HG02884 (cell line): ENCODE measurements at regions not wholly inside any gene's neighbourhood (a gene's known extent, or its start where the extent isn't known, plus 50 kb on each side); places are given as distances from the start of the nearest gene placed in this dataset.

Source experiments
- ATAC-seq: cut with Tn5 transposase; IDR thresholded peaks from one replicate; pipeline ENCODE4 v1.9.1; 2021; ENCODE audit warnings: mild to moderate bottlenecking, moderate library complexity; ENCODE audit not compliant: unreplicated experiment

DNA sequence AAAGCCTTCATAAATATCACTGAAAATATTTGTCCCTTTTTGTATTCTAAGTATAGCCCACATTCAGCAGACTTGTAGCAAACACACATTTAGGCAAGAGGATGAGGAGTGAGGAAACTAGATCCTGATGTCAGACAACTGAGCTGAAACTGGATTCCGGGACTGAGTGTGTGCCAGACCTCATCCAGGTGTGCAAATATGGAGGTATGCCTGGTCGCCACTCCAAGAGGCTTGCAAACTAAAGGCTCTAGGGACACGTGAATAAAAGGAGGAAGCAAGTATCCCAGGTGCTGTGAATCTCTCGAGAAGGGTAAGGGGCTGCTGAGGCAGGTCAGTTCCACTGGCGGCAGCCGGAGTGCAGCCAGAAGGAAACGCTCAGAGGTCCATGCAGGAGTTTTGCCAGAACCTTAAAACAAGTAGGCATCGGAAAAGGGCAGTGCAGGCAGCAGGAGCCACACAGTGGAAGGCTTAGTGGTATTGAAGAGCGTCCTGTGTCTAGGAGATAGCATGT lies 77.4 kb upstream of the ALDH1B1 start:
- no peak for ATAC-seq

DNA sequence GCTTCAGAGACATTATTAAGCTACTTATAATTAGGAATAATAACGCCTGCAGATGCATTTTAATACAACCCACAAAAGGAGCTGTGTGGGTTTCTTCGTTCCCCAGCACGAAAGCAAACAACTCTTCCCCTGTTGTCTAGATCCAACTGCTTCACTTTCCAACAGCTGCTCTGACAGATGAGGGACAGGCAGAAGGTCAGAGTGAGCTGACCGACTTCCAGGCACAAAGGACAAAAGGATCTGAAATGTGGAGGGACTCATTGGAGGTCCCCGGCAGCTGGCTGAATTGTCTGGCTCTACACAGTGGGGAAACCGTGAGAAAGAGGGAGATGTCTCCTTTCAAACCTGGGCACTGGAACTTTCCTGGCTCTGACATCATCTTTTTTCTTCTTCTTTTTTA lies 79.1 kb upstream of the ALDH1B1 start:
- ATAC-seq, result no peak

DNA sequence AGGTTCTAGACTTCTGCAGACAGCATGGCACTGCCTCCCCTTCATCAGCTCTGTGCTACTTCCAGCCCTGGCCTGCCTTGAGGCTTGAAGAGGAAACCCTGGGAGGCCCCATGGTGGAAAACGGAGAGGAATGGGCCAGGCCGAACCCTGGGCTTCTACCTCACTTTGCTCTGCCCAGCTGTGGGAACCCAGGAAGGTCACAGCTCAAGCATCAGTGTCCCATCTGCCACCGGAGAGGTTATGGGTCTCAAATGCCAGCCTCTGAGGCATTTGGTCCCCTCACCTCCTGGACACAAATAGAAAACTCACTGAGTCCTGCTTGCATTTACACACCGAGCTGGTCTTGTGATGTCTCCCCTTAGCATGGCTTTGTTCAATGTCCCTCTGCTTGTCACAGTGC lies 80.1 kb upstream of the ALDH1B1 start:
- no peak for ATAC-seq

DNA sequence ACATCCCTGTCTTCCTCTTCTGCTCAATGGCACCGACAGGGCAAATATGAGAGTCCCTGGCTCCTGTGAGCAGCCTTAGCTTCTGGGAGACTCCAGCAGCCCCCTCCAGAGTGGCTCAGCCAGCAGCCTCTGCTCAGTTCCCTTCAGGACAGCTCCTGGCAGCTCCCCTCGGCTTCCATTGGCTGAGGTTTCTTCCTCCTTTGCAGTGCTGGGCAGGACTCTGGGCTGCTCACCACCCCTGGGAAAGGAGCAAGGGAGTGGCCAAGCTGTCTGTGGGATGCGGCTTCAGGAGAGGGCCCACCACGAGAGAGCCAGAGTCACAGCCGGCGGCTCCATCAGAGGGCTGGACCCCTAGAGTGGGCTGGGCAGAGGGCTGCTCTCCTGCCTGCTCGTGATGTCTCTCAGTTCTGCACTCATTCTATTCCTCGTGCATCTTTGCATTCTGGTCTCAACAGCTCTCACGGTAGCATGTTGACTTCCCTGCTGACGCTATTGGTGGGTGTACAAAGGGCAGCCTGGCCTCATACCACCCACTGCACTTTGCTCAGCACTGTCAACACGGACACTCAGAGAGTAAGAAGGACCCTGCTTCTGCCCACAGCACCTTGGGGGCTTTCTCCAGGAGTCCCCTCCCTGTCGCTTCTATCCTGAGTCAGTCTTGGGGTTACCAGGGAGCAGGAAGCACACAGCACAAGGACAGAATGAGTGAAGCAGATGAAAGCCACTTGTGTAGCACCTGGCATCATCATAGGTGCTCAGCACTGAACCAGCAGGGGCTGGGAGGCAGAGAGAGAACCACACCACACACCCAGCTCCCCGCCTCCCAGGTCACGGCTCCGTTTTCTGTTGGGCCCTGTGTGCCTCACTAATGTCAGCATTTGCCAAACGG lies 80.9 kb upstream of the ALDH1B1 start:
- no peak for ATAC-seq

DNA sequence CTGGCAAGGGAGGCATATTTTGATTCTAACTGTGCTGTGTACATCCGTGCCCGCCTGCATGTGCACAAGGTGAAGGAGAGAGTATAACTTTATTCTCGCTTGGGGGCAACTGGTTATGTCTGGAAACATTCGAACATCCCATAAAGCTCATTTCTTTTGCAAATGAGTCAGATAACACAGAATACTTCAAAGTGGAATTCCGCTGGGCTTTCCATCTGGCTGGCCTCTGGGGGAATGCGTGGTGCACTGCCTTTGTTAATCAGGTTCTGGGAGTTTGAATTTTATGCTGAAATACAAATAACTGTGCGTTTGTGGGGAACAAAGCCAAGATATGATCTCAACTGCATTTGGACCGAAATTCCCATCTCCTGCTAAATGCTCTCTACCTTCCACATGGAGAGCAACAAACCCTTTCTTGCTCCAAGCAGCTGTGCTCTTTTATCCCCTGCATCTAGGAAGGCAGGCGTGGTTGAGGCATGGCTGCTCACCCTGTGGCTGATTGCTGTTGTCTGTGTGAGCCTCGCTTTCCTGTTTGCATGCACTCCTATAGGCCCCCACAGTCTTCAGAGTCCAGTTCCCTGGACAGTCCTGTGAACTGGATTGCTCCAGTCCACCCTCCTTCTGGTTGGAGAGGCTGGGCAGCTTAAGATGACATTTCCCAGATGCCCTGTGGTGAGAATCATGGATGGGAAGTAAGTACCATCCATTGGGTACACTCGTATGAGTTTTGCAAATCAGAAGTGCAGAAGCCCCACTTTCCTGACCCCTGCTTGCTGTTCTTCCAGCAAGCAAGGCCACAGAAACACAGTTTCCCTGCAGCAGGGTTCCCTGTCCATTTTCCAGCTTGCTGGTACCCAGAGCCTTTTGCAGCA lies 82.9 kb upstream of the ALDH1B1 start:
- ATAC-seq, result no peak

DNA sequence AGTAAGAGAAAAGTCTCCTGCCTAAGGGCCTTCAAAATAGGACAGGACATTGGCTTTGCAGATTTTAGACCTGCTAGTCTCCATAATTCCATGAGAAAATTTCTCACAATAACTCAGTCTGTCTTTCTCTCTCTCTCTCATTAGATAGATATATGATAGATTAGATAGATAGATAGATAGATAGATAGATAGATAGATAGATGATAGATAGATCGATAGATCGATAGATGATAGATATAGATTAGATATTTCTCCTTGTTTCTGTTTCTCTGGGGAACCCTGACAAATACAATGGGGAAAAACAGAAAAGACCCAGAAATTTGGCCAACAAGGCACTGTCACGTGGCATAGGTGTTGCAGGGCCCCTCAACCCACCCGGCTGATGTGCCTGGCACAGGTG lies 84.4 kb upstream of the ALDH1B1 start:
- no peak for ATAC-seq

DNA sequence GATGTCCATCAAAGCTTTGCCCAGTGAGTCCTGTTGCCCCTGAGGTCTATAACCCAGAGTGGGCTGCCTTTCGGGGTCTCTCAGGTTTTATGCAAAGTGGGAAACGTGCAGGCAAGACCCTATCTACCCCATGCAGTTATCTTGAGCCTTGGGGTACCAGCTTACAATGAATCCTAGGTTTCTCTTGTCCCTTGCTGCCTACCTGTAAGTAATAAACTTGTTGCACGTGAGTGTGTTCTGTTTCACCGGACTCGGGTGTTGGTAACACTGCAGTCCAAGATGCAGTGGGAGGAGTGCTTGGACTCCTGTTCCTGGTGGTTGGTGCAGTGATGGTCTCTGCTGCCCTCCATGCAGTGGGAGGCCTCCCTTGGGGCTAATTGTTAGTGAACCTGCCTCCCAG lies 85.6 kb upstream of the ALDH1B1 start:
- ATAC-seq, result no peak

DNA sequence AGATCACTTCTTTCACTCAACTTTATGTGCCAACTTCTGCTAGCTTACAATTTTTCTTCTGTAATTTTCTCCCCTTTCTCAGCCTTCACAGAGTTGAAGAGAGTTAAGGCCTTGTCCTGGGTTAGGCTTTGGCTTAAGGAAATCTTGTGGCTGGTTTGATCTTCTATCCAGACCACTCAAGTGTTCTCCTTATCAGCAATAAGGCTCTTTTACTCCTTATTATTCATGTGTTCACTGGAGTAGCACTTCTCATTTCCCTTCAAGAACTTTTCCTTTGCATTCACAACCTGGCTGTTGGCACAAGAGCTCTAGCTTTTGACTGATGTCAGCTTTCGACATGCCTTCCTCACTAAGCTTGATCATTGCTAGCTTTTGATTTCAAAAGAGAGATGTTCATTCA lies 86.9 kb upstream of the ALDH1B1 start:
- no peak for ATAC-seq

DNA sequence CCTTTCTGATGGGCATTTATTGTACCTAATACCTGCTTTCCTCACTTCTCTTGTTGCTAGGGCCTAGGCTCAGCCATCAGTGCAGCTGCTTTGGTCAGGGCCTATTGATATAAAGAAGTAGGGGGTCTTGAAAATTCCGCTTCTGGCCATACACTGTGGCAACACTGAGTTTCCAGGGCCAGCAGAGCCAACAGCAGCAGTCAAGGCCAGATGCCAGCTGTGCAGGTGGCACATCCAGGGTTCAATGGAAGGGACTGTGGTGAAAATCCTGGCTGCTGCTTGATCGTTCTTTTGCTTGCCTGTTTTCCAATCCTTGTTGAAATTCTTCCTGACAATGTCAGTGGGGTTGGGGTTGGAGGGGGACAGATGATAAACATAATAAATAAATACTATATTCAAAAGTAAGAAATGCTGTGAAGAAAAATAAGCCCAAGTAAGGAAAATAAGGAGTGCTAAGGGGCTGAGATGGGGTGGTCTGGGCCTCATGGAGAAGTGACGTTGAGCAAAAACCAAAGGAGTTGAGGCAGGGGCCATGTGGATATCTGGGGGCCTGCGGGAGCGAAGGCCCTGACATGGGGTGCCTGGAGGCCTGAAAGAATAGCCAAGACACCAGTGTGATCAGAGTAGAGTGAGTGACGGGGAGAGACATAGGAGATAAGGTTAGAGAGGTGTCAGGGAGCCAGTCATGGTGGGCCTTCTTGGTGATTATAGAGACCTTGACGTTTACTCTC lies 91.0 kb upstream of the ALDH1B1 start:
- no peak for ATAC-seq

DNA sequence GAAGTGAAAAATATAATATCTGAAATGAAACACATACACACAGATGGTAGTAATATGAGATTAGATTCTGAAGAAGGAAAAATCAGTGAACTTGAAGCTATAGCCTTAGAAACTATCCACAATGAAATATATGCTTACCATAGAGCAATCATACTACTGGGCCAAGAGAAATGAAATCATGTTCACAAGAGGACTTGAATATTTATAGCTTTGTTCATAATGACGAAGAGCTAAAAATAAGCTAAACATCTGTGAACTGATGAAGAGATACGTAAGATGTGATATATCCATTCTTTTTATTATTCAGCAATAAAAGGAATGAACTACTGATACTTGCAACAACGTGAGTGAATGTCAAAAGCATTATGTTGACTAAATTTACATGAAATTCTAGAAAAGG lies 92.6 kb upstream of the ALDH1B1 start:
- no peak for ATAC-seq

DNA sequence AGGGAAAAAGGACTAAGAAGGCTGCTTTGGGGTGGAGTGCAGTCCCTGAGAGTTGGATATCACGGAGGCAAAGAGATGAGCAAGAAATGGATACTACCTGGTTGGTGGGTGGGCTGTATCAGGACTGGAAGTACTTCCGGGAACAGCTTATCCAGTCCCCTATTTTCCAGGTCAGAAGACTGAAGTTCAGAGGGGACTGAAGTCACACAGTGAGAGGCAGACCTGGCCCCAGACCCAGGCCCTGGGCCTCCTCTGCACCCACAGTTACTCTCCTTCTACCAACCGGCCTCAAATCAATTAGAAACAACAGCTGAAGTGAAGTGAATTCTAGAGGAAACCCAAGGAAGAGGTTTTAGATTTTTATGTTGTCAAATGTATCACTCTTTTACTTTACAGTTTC lies 93.6 kb upstream of the ALDH1B1 start:
- ATAC-seq, result no peak

DNA sequence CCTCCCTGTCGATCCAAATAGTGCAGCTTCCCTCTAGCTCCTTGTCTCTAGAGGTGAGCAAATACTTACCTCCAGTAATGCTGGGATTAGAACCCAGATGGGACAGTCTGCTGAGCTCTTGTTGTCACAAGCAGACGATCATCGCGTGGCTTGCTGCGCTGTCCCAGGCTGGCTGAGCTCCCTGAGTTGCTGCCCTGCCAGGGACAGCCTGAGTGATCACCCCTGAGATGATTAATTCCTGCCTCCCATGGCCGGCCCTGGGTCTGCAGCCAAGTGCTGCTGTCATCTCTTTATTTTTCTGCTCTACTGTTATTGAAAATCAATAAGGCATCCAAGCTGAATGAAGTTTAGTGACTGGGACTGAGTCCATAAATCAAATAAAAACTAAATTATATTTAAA lies 94.0 kb upstream of the ALDH1B1 start:
- ATAC-seq, result no peak

DNA sequence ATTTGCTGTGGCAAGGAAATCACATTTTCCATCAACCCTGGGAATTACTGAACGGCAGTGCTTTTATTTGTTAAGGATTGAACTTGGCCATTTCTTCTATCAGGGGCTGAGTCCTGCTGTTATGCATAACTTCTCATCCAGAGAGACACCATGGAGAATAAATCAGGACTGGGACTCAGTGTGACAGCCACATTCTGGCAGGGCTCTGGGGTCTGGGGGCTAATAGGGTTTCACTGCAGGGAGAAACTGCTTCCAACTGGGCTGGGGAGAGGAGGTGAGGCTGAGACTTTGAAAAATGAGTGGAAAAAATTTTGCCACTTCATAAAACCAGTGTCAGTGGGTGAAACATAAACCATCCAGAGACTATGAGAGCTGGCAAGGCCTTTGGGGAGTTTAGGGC lies 95.7 kb upstream of the ALDH1B1 start:
- ATAC-seq, result no peak

DNA sequence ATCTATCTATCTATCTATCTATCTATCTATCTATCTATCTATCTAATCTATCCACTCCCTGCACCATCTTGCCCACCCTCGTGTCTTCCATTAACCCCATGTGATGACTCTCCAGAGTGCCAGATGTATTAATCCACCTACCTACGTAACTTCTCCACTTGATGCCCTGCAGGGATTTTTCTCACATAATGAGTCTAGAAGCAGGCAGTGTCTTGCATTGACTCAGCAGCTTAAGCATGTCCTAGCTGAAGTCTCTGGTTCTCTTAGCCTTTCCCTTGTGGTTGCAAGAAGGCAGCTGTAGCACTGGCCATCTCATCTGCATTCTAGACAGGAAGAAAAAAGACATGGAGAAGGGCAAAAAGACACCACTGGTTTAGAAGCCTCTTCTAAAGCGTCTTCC lies 96.7 kb upstream of the ALDH1B1 start:
- no peak for ATAC-seq

DNA sequence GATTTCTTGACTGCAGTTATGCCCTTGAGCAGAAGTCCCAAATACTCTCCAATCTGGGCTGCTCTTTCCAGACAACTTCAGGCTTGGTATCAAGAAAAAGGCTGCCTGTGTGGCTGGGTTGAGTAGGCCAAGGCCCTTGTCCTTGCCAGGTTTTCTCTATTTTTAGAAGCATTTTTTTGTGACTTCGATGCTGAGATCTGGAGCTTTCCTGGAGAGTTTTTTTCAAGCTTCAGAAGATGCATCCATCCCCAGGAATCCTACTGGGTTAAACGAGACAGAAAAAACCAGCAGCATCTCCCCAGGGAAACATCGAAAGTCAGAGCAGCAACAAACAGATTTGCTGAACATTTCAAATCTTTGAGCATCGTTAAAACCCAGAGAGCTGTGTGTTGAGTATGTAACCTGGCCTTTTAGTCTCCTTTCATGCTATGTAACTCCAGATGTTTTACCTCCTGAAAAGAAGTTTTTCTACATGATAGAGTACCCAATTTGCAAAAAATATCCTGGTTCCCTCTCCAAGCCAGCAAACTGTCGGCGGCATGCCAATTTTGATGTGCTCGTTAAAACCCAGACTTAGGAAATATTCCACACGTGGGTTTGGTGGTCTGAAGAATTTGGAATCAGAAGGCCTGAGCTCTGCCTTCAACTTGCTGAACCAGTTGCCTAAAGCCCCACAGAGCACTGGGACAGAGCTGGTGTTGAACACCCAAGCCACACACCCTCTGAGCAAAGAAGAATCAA lies 98.1 kb upstream of the ALDH1B1 start:
- ATAC-seq, result no peak

DNA sequence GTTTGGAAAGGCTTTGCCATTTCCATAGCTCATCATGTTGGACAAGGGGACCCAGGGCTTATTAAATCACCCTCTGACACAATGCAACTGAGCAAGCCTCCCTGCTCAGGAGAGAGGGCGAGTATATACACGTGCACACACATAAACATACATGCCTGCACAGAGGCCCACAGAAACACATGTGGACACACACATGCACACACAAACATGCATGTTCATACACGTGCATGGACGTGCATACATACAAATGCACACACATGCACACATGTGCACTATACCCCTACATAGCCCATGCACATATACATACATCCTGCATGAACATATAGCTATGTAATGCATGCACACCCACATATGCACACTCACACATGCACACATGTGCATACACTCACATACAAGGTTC lies 99.5 kb upstream of the ALDH1B1 start:
- no peak for ATAC-seq

DNA sequence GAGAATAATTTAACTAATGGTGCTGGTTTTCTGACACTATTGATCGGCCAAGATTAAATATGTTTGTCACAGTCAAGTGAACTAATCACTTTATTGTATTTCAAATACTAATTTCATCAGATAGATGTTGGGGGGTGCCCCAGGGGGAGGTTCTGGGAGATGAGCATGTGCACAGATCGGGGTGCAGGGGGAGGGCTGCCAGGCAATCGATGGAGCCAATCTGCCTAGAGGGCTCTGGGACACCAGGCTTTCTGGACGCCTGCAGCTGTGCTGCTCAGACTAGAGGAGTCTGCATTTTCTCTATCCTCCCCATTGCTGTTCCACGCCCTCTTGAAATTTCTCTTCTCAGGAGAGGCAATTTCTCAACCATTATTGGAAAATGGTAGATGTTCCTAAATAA lies 100.0 kb upstream of the ALDH1B1 start:
- no peak for ATAC-seq

DNA sequence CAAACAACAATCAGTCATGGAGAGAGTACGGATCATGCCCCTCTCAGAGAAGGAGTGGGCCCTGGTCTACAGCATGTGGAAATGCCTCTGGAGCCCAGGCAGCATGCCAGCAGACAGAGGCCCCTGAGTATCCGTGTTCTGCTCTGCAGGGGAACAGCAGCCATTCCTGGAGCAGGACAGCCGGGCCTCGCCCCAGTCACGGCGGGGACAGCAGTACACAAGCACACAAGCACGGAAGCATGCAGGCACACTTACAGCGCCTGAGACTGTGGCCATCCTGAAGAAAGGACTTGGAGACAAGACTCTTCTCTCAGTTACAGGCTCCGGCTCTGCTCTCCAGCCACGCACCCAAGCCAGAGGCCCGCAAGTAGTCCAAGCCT lies 102.6 kb upstream of the ALDH1B1 start:
- ATAC-seq, result no peak

DNA sequence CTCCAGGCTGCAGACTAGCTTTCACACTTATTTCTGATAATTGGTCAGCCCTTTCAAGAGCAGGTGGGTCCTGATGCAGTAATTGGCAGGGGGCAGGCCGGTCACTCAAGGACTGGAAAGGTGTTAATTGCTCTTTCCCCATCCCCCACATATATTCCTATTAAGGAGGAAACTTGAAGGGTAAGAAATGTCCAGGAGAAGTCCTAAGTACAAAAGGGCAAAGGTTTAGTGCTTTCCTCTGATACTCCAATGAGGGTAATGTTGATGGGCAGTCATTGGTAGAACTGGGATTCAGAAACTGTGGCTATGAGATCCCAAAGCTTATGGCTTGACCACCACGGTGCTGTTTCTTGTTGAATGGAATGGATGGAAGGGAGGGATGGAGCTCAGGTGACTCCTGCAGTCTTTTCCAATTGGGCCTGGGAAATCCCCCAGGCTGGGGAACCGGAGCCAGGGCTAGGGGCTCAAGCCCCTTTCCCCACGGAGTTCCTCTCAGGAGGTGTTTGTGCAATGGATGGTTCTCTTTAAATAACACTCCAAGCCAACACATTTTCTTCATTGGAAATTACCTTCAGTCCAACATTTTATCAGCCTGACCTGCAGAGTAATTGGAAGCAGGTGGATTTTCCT lies 103.2 kb upstream of the ALDH1B1 start:
- no peak for ATAC-seq

DNA sequence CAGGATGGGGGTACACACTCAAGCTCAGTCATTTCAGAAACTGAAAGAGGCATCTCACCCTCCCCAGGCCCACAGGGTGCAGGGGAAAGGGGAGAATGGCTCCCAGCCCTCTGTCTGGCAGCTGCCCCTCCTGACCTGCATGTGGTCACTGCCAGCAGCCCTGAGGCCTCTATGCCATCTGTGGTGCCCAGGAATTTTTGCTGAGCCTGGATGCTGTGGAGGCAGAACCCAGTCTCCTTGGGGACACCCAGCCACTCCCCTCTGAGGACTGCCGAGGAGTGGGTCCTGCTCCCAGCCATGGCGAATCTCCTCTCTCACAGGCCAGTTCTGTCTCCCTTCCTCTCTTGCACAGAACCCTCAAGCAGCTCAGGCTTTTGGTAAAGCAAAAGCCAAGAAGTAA lies 104.0 kb upstream of the ALDH1B1 start:
- no peak for ATAC-seq
